Heart left ventricle (tissue), 16 donors: ENCODE measurements at regions not wholly inside any gene's neighbourhood (a gene's known extent, or its start where the extent isn't known, plus 50 kb on each side); places are given as distances from the start of the nearest gene placed in this dataset.

Experiments
- ATAC-seq, 4 donors: fragments of 200-7000 bp; cut with Tn5 transposase; one replicate each; pipeline ENCODE4 v1.9.1; 2020 to 2022; ENCODE audit warnings: moderate library complexity in 4 of 4, mild to moderate bottlenecking in 3 of 4, moderate number of reproducible peaks in 1 of 4
- DNase-seq, 5 donors: peaks; one replicate each; pipeline ENCODE4 v3.0.0-alpha.2; 2020
- H3K27ac ChIP-seq, 12 donors: fragments of 200-600 bp; sonication (generic) in 4 of 12; one replicate each; pipeline versions ENCODE4 v1.5.0 to v1.8.0; 2016 to 2022; ENCODE audit warnings: mild to moderate bottlenecking in 2 of 12
- H3K27me3 ChIP-seq, 9 donors: fragments of 200-600 bp; sonication (generic) in 2 of 9; one replicate each; pipeline versions ENCODE4 v1.5.1 to v1.8.0; 2016 to 2022; ENCODE audit warnings: mild to moderate bottlenecking in 3 of 9
- H3K36me3 ChIP-seq, 9 donors: fragments of 200-600 bp; sonication (generic) in 2 of 9; one replicate each; pipeline versions ENCODE4 v1.5.0 to v1.8.0; 2018 to 2022; ENCODE audit warnings: mild to moderate bottlenecking in 2 of 9
- H3K4me1 ChIP-seq, 12 donors: fragments of 200-600 bp; sonication (generic) in 4 of 12; one replicate each; pipeline versions ENCODE4 v1.5.0 to v1.8.0; 2016 to 2022; ENCODE audit warnings: mild to moderate bottlenecking in 3 of 12
- H3K4me3 ChIP-seq, 12 donors: fragments of 200-600 bp; sonication (generic) in 4 of 12; one replicate each; pipeline versions ENCODE4 v1.5.0 to v1.8.0; 2017 to 2022; ENCODE audit warnings: mild to moderate bottlenecking in 9 of 12, moderate library complexity in 4 of 12
- H3K9me3 ChIP-seq, 12 donors: fragments of 200-600 bp; sonication (generic) in 4 of 12; one replicate each; pipeline versions ENCODE4 v1.5.0 to v1.8.0; 2016 to 2022; ENCODE audit warnings: mild to moderate bottlenecking in 1 of 12
- CTCF ChIP-seq, 12 donors: fragments of 200-600 bp; sonication (generic) in 4 of 12; IDR thresholded peaks; one replicate each; pipeline versions ENCODE4 v1.5.0 to v1.8.0; 2018 to 2022; ENCODE audit warnings: antibody characterized with exemption in 12 of 12, mild to moderate bottlenecking in 5 of 12
- POLR2A ChIP-seq, 2 donors: fragments of 450-650 bp; IDR thresholded peaks; one replicate each; pipeline ENCODE4 v1.6.1; 2017; ENCODE audit warnings: antibody characterized with exemption in 2 of 2, mild to moderate bottlenecking in 2 of 2, moderate library complexity in 2 of 2
- WGBS, 4 donors: extraction: QIAGEN DNeasy Blood & Tissue Kit in 2 of 4; methylation state at CpG; one replicate each; pipeline versions ENCODE4 v1.1.5 to v1.1.7; 2013 to 2018; 5-methylcytosine and 5-hydroxymethylcytosine counted together
- intact Hi-C, 10 donors: fragments of 100-400 bp; cut with DNase I; formaldehyde crosslinking; loops; one replicate each; pipeline versions ENCODE4 v1.11.1 to v1.14.2; 2022
- donor health status: ischemic (EF 13 %, LVEDD 7.1; RV severe dilation, severe dysfunction).
- donor health status: healthy with polysubstance abuse.
- donor health status: DM: no; HTN: yes; CAD: no.
- donor health status: DM: no; HTN: no; CAD: no.
- donor health status: ischemic (EF 25% LVEDD 6.9; RV normal size, moderate dysfunction).
- donor health status: ischemic (EF 25% LVEDD 5.7; RV mildly dilated, moderate dysfunction).
- donor health status: healthy.
- donor health status: DM: yes; HTN: yes; CAD: no.
- donor health status: ischemic (EF 35%, LVEDD 5.7; RV mildly dilated, moderate dysfunction).
- donor health status: nonischemic (EF 11% LVEDD 7.7; RV severe dilation, severe dysfunction).
- donor health status: DM: yes; HTN: yes; CAD: no.
- donor health status: PGD.
- donor health status: ischemic (EF 29% LVEDD 5.4; RV normal size, mild dysfunction).
- donor health status: nonischemic (EF 23%, LVEDD 6.1; RV moderate dilation, normal function).

GRCh38 chr2:39615675-39616074, 50.0 kb upstream of the TMEM178A start:
- Histone ChIP-seq H3K9me3 (peaks cover 0 to 3% (median 0%) of the 10 kb centered on the region in 12 donors), H3K27me3 (no peaks in the 10 kb centered on the region), H3K36me3 (no peaks in the 10 kb centered on the region), H3K4me1 (peaks cover 0 to 13% (median 7%) of the 10 kb centered on the region in 12 donors), H3K27ac (no peak overlapping the region), H3K4me3 (no peak overlapping the region)
- intact Hi-C loops, result no loop called here
- TF ChIP-seq CTCF (IDR thresholded peaks at IDR 0.05), result no peak
- no peak for TF ChIP-seq POLR2A (IDR thresholded peaks at IDR 0.05)
- ATAC-seq (no peak), DNase-seq (no peak)
- WGBS, 4 donors, result 0 to 99% (median 73%) methylated on average over 1 of the region's 1 CpG
